B cell (primary cell): ENCODE measurements at regions not wholly inside any gene's neighbourhood (a gene's known extent, or its start where the extent isn't known, plus 50 kb on each side); places are given as distances from the start of the nearest gene placed in this dataset.

Experiments
- ATAC-seq: fragments of 200-7000 bp; cut with Tn5 transposase; one replicate; pipeline ENCODE4 v1.10.0; 2021; ENCODE audit warnings: low read depth, mild to moderate bottlenecking, moderate number of reproducible peaks, moderate library complexity
- CTCF ChIA-PET: fragments of 350-600 bp; sonication (Branson Sonifier 250); formaldehyde crosslinking; loops from one replicate; lab custom pipeline; 2021; ENCODE audit warnings: antibody characterized with exemption, inconsistent platforms; lab: Charles Lee
- POLR2A ChIA-PET: fragments of 350-600 bp; sonication (Branson Sonifier 250); formaldehyde crosslinking; loops from one replicate; lab custom pipeline; 2021; ENCODE audit warnings: antibody characterized with exemption; lab: Charles Lee
- DNase-seq: peaks from one replicate; pipeline ENCODE4 v3.0.0; 2013
- H2AFZ ChIP-seq: 2 replicates; pipeline ENCODE4 v1.6.1; 2012; ENCODE audit warnings: mild to moderate bottlenecking, low read depth, low read length; ENCODE audit not compliant: insufficient read depth, poor library complexity, severe bottlenecking
- H3K27ac ChIP-seq, 2 donors: 1 replicate in 1 of 2; 2 replicates in 1 of 2; pipeline ENCODE4 v1.5.1; 2012 to 2013; ENCODE audit warnings: low read length in 2 of 2, mild to moderate bottlenecking in 2 of 2, moderate library complexity in 1 of 2
- H3K27me3 ChIP-seq, 4 experiments: fragments of 200-600 bp in 1 of 4; sonication (generic) in 1 of 4; replicated peaks in 1 of 4; 1 replicate in 2 of 4; 2 replicates in 2 of 4; pipeline versions ENCODE4 v1.6.1 to v1.7.0; 2013 to 2016; ENCODE audit warnings: low read length in 3 of 4, mild to moderate bottlenecking in 2 of 4, mixed read lengths in 1 of 4, moderate library complexity in 1 of 4; ENCODE audit not compliant: insufficient read depth in 4 of 4, control insufficient read depth in 3 of 4; ENCODE audit errors: control extremely low read depth in 1 of 4
- H3K36me3 ChIP-seq, 2 experiments: replicated peaks in 1 of 2; 1 replicate in 1 of 2; 2 replicates in 1 of 2; pipeline versions ENCODE4 v1.6.1 to v1.7.1; 2013; ENCODE audit warnings: low read length in 1 of 2; ENCODE audit not compliant: insufficient read depth in 2 of 2, control insufficient read depth in 1 of 2; ENCODE audit errors: control extremely low read depth in 1 of 2, extremely low read depth in 1 of 2
- H3K4me1 ChIP-seq, 2 donors: fragments of 200-600 bp in 1 of 2; sonication (generic) in 1 of 2; 1 replicate in 1 of 2; 2 replicates in 1 of 2; pipeline versions ENCODE4 v1.5.1 to v1.6.1; 2013 to 2017; ENCODE audit warnings: low read length in 2 of 2; ENCODE audit not compliant: control insufficient read depth in 2 of 2, insufficient read depth in 2 of 2
- H3K4me2 ChIP-seq: replicated peaks from 2 replicates; pipeline ENCODE3; 2012; ENCODE audit warnings: mild to moderate bottlenecking, low read depth, low read length; ENCODE audit not compliant: poor library complexity, severe bottlenecking
- H3K4me3 ChIP-seq, 5 experiments: fragments of 200-600 bp in 1 of 5; sonication (generic) in 1 of 5; 1 replicate in 3 of 5; 2 replicates in 2 of 5; pipeline versions ENCODE4 v1.5.1 to v1.7.0; 2011 to 2016; ENCODE audit warnings: low read length in 4 of 5, mild to moderate bottlenecking in 4 of 5, low read depth in 2 of 5, control low read depth in 1 of 5, moderate library complexity in 1 of 5; ENCODE audit not compliant: insufficient read depth in 1 of 5; ENCODE audit errors: control extremely low read depth in 1 of 5, extremely low read depth in 1 of 5
- H3K79me2 ChIP-seq: fragments of 200-600 bp; sonication (generic); one replicate; pipeline ENCODE4 v1.6.0; 2016; ENCODE audit warnings: low read length; ENCODE audit not compliant: control insufficient read depth, insufficient read depth
- H3K9ac ChIP-seq: fragments of 200-600 bp; sonication (generic); 2 replicates; pipeline ENCODE4 v1.6.1; 2017; ENCODE audit warnings: mild to moderate bottlenecking, low read length, moderate library complexity
- H3K9me3 ChIP-seq, 3 donors: one replicate each; pipeline versions ENCODE4 v1.6.1 to v1.7.1; 2013; ENCODE audit warnings: low read length in 2 of 3; ENCODE audit not compliant: control insufficient read depth in 2 of 3, insufficient read depth in 1 of 3; ENCODE audit errors: control extremely low read depth in 1 of 3
- H4K20me1 ChIP-seq: 2 replicates; pipeline ENCODE4 v1.6.0; 2012; ENCODE audit warnings: mild to moderate bottlenecking, low read length; ENCODE audit not compliant: insufficient read depth, control insufficient read depth, poor library complexity, severe bottlenecking
- H3K27ac Mint-ChIP-seq: one replicate; pipeline ENCODE4 v1.8.0; 2021; ENCODE audit warnings: mixed read lengths
- H3K27me3 Mint-ChIP-seq: one replicate; pipeline ENCODE4 v1.8.0; 2021; ENCODE audit warnings: mixed read lengths
- H3K4me1 Mint-ChIP-seq: one replicate; pipeline ENCODE4 v1.8.0; 2021; ENCODE audit warnings: mixed read lengths
- H3K4me3 Mint-ChIP-seq: one replicate; pipeline ENCODE4 v1.8.0; 2021; ENCODE audit warnings: mixed read lengths
- H3K9me3 Mint-ChIP-seq: one replicate; pipeline ENCODE4 v1.8.0; 2022; ENCODE audit warnings: mixed read lengths; ENCODE audit not compliant: insufficient read depth
- EZH2 ChIP-seq: IDR thresholded peaks from 2 replicates; pipeline ENCODE4 v1.6.1; 2012; ENCODE audit warnings: borderline replicate concordance, low read depth, mild to moderate bottlenecking, moderate library complexity, low read length; ENCODE audit not compliant: insufficient read depth, poor library complexity, severe bottlenecking
- WGBS: methylation state at CpG from one replicate; pipeline ENCODE4 v1.1.5; 2013; ENCODE audit warnings: missing lambda C conversion rate; ENCODE audit not compliant: insufficient coverage; 5-methylcytosine and 5-hydroxymethylcytosine counted together
- intact Hi-C: fragments of 100-400 bp; cut with micrococcal nuclease; formaldehyde crosslinking; loops from one replicate; pipeline ENCODE4 v1.10.0; 2022
- TF ChIP-seq, protein P1 (sequence below): fragments of 200-600 bp; IDR thresholded peaks from one replicate; pipeline ENCODE4 v1.8.0; 2022; ENCODE audit warnings: antibody characterized with exemption, mild to moderate bottlenecking

DNA sequence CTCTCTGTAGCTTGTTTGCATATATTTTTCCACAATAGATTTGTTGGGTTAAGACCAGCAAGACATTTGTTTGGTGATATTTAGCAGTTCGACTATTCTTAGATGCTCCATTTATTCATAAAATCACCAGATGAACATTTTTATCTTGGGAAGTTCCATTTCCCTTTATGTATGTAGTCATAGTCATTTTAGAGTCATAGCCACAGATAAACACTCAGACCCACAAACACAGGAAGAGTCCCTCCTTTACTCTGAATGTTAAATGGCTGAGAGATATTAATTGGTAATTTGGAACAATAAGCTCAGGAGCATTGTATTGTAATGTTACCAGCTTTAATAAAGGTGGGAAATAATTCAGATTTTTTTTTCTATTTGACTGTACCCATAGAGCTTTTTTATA is 1608.7 kb downstream of the STIM2 start:
- no peaks in the 10 kb centered on the region for H4K20me1 ChIP-seq
- Mint-ChIP-seq H3K27ac (no peak overlapping the region), H3K27me3 (no peaks in the 10 kb centered on the region), H3K4me3 (no peak overlapping the region), H3K4me1 (no peaks in the 10 kb centered on the region), H3K9me3 (peaks cover 4% of the 10 kb centered on the region)
- H2AFZ ChIP-seq, result no peak overlapping the region
- ChIA-PET CTCF (no interaction called here), POLR2A (no interaction called here)
- H3K4me2 ChIP-seq, result no peak overlapping the region
- no peak overlapping the region for H3K27ac ChIP-seq
- no peaks in the 10 kb centered on the region for H3K9me3 ChIP-seq
- DNase-seq (no peak), ATAC-seq (no peak)
- TF ChIP-seq EZH2, result no peak
- TF ChIP-seq, protein P1, sequence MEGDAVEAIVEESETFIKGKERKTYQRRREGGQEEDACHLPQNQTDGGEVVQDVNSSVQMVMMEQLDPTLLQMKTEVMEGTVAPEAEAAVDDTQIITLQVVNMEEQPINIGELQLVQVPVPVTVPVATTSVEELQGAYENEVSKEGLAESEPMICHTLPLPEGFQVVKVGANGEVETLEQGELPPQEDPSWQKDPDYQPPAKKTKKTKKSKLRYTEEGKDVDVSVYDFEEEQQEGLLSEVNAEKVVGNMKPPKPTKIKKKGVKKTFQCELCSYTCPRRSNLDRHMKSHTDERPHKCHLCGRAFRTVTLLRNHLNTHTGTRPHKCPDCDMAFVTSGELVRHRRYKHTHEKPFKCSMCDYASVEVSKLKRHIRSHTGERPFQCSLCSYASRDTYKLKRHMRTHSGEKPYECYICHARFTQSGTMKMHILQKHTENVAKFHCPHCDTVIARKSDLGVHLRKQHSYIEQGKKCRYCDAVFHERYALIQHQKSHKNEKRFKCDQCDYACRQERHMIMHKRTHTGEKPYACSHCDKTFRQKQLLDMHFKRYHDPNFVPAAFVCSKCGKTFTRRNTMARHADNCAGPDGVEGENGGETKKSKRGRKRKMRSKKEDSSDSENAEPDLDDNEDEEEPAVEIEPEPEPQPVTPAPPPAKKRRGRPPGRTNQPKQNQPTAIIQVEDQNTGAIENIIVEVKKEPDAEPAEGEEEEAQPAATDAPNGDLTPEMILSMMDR, result no peak
- no peaks in the 10 kb centered on the region for H3K79me2 ChIP-seq
- WGBS, result no CpG with 5 or more reads among the region's 1 CpG
- no peaks in the 10 kb centered on the region for H3K36me3 ChIP-seq
- intact Hi-C loops, result no loop called here
- H3K4me3 ChIP-seq, result no peak overlapping the region
- no peaks in the 10 kb centered on the region for H3K27me3 ChIP-seq
- H3K9ac ChIP-seq, result no peak overlapping the region
- H3K4me1 ChIP-seq, result no peaks in the 10 kb centered on the region

DNA sequence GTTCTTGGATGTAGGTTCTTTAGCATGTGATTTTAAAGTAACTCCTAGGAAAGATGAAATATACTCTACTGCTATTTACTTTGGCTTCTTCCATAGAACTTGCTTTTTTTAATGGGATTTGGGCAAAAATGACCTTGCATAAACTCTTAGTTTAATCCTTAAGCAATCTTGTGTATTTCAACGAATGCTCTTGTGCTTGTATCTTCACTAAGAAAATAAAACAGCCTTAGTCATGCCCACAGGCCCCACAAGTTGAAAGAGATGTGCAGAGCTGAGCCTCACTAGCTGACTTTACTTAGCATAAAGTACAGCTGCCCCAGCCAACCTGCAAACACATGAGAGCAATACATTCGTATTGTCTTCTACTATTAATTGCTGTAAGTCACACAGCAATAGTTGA is 1609.2 kb downstream of the STIM2 start:
- no peak for ATAC-seq
- no peak overlapping the region for H3K27ac ChIP-seq
- no peaks in the 10 kb centered on the region for H3K4me1 ChIP-seq
- WGBS, result no CpG with 5 or more reads among the region's 2 CpGs
- no peak overlapping the region for H2AFZ ChIP-seq
- Mint-ChIP-seq H3K4me1 (no peaks in the 10 kb centered on the region), H3K27ac (no peak overlapping the region), H3K27me3 (no peaks in the 10 kb centered on the region), H3K9me3 (peaks cover 4% of the 10 kb centered on the region), H3K4me3 (no peak overlapping the region)
- intact Hi-C loops, result no loop called here
- H3K9ac ChIP-seq, result no peak overlapping the region
- H3K36me3 ChIP-seq, result no peaks in the 10 kb centered on the region
- H3K4me3 ChIP-seq, result no peak overlapping the region
- ChIA-PET CTCF (no interaction called here), POLR2A (no interaction called here)
- H4K20me1 ChIP-seq, result no peaks in the 10 kb centered on the region
- no peak overlapping the region for H3K4me2 ChIP-seq
- TF ChIP-seq EZH2, result no peak
- TF ChIP-seq, protein P1, result no peak
- no peaks in the 10 kb centered on the region for H3K9me3 ChIP-seq
- no peak for DNase-seq
- no peaks in the 10 kb centered on the region for H3K79me2 ChIP-seq
- H3K27me3 ChIP-seq, result no peaks in the 10 kb centered on the region
